DOHH2 (cell line): ENCODE measurements at regions not wholly inside any gene's neighbourhood (a gene's known extent, or its start where the extent isn't known, plus 50 kb on each side); places are given as distances from the start of the nearest gene placed in this dataset.

Experiments used
- H3F3A ChIP-seq: fragments of 200-600 bp; sonication (generic), shearing (Covaris generic); 2 replicates; pipeline ENCODE4 v1.6.0; 2016; ENCODE audit warnings: antibody characterized with exemption, mild to moderate bottlenecking; ENCODE audit not compliant: control insufficient read depth, insufficient read depth
- H3K27ac ChIP-seq: fragments of 200-600 bp; sonication (generic); 2 replicates; pipeline ENCODE4 v1.5.1; 2014; ENCODE audit warnings: low read depth, mild to moderate bottlenecking, low read length, moderate library complexity
- H3K27me3 ChIP-seq: fragments of 200-600 bp; sonication (generic); 2 replicates; pipeline ENCODE4 v1.6.1; 2014; ENCODE audit warnings: mild to moderate bottlenecking, low read length, mixed read lengths; ENCODE audit not compliant: control insufficient read depth
- H3K36me3 ChIP-seq: fragments of 200-600 bp; sonication (generic); 2 replicates; pipeline ENCODE4 v1.6.1; 2014; ENCODE audit warnings: mild to moderate bottlenecking, low read length, moderate library complexity, mixed read lengths; ENCODE audit not compliant: control insufficient read depth
- H3K4me1 ChIP-seq: fragments of 200-600 bp; sonication (generic); 2 replicates; pipeline ENCODE4 v1.6.1; 2014; ENCODE audit warnings: mild to moderate bottlenecking, low read length, mixed read lengths; ENCODE audit not compliant: control insufficient read depth
- H3K4me2 ChIP-seq: fragments of 200-600 bp; sonication (generic); 2 replicates; pipeline ENCODE4 v1.6.0; 2014; ENCODE audit warnings: mild to moderate bottlenecking, low read length, moderate library complexity
- H3K4me3 ChIP-seq: fragments of 200-600 bp; sonication (generic); 2 replicates; pipeline ENCODE4 v1.5.1; 2014; ENCODE audit warnings: mild to moderate bottlenecking, low read length, mixed read lengths
- H3K79me2 ChIP-seq: fragments of 200-600 bp; sonication (generic); 2 replicates; pipeline ENCODE4 v1.6.1; 2014; ENCODE audit warnings: mild to moderate bottlenecking, low read length, mixed read lengths; ENCODE audit not compliant: control insufficient read depth
- H3K9me2 ChIP-seq: fragments of 200-600 bp; sonication (generic); replicated peaks from 2 replicates; pipeline ENCODE4 v1.6.1; 2014; ENCODE audit warnings: mild to moderate bottlenecking, low read length, mixed read lengths; ENCODE audit not compliant: control insufficient read depth
- H3K9me3 ChIP-seq: fragments of 200-600 bp; sonication (generic); 2 replicates; pipeline ENCODE4 v1.6.1; 2014; ENCODE audit warnings: antibody characterized with exemption, low read length, mixed read lengths; ENCODE audit not compliant: control insufficient read depth, insufficient read depth
- H4K20me1 ChIP-seq: fragments of 200-600 bp; sonication (generic); 2 replicates; pipeline ENCODE4 v1.6.0; 2014; ENCODE audit warnings: low read depth, mild to moderate bottlenecking, antibody characterized with exemption, low read length, moderate library complexity; ENCODE audit not compliant: control insufficient read depth, insufficient read depth
- EZH2phosphoT487 ChIP-seq: fragments of 200-600 bp; sonication (generic); IDR thresholded peaks from 2 replicates; pipeline ENCODE4 v1.6.1; 2017; ENCODE audit warnings: borderline replicate concordance, mild to moderate bottlenecking, antibody characterized with exemption, low read length, moderate library complexity, mixed read lengths
- TF ChIP-seq, protein P1 (sequence below): fragments of 200-600 bp; sonication (generic); IDR thresholded peaks from one replicate; pipeline ENCODE4 v1.5.1; 2014; ENCODE audit warnings: antibody characterized with exemption, mild to moderate bottlenecking, low read depth, low read length; ENCODE audit not compliant: poor library complexity, severe bottlenecking

DNA sequence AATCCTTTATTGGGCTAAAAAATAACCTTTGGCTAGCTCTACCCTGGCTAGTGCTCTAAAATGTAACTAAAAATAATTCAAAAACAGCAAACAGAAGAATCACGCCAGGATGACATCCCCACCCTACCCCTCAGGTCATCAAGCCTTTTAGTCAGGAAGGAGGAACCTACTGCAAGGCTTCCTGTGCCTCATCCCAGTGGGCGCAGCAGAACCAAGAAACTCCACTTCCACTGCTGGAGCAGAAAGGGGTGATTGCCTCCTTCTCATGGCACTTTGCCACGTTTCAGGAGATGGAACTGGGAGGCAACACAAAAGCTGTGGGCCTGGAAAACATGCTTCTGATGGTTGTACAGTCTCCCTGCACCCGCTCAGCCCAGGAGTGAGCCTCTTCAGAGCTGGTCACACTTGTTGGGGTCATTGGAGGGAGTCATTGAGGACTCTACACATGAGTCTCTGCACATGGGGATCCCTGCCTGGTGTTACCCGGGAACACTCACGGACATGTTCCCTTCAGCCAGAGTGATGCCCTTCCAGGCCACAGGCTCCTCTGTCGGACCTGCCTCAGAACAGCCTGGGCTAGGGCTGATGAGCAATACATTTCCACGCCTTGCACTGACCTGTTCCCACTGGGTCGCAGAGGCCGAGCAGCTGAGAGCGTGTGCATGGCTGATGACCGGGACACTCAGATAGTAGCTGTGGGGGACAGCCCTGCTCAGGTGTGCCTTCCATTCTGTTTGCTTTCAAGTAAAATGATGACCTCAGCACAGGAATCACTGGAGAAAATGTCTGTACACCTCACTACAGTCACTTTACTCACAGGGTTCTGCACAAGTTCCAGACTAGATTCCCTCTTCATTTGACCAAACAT, 355.3 kb downstream of the FGFR2 start:
- Histone ChIP-seq H3K4me1 (no peaks in the 10 kb centered on the region), H3K27ac (no peak overlapping the region), H3F3A (no peaks in the 10 kb centered on the region), H3K4me2 (no peak overlapping the region), H3K79me2 (no peaks in the 10 kb centered on the region), H3K9me2 (no peaks in the 10 kb centered on the region), H4K20me1 (no peaks in the 10 kb centered on the region), H3K4me3 (no peak overlapping the region), H3K27me3 (no peaks in the 10 kb centered on the region), H3K9me3 (no peaks in the 10 kb centered on the region), H3K36me3 (no peaks in the 10 kb centered on the region)
- TF ChIP-seq, protein P1, sequence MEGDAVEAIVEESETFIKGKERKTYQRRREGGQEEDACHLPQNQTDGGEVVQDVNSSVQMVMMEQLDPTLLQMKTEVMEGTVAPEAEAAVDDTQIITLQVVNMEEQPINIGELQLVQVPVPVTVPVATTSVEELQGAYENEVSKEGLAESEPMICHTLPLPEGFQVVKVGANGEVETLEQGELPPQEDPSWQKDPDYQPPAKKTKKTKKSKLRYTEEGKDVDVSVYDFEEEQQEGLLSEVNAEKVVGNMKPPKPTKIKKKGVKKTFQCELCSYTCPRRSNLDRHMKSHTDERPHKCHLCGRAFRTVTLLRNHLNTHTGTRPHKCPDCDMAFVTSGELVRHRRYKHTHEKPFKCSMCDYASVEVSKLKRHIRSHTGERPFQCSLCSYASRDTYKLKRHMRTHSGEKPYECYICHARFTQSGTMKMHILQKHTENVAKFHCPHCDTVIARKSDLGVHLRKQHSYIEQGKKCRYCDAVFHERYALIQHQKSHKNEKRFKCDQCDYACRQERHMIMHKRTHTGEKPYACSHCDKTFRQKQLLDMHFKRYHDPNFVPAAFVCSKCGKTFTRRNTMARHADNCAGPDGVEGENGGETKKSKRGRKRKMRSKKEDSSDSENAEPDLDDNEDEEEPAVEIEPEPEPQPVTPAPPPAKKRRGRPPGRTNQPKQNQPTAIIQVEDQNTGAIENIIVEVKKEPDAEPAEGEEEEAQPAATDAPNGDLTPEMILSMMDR: no peak
- no peak for TF ChIP-seq EZH2phosphoT487

DNA sequence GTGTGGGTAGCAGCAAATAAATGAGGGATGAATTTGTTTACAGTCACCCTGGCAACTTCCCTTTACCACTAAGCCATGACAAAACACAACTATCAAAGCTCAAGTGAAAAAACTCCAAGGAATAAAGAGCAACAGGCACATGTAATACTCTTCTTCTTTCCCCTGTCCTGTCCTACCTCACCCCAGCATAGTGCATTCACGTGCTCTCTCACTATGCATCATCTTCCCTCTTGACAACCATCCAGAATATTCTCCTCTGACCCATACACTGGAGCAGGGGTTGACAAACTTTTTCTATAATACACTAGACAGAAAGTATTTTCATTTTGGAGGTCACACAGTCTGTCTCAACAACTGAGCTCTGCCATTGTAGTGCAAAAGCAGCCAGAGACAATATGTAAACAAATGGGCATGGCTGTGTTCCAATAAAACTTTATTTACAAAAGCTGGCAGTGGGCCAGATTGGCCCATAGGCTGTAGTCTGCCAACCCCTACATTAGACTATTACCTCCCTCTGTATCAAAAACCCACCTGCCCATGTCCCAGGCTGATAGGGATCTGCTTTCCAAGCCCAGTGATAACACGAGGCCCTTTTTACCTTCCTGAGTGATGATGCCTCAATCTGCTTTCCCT, 354.5 kb downstream of the FGFR2 start:
- Histone ChIP-seq H3K9me3 (no peaks in the 10 kb centered on the region), H3K27ac (no peak overlapping the region), H3K4me3 (no peak overlapping the region), H3K4me1 (no peaks in the 10 kb centered on the region), H3K4me2 (no peak overlapping the region), H3F3A (no peaks in the 10 kb centered on the region), H3K27me3 (no peaks in the 10 kb centered on the region), H4K20me1 (no peaks in the 10 kb centered on the region), H3K79me2 (no peaks in the 10 kb centered on the region), H3K36me3 (no peaks in the 10 kb centered on the region), H3K9me2 (no peaks in the 10 kb centered on the region)
- TF ChIP-seq, protein P1: no peak
- TF ChIP-seq EZH2phosphoT487: no peak

DNA sequence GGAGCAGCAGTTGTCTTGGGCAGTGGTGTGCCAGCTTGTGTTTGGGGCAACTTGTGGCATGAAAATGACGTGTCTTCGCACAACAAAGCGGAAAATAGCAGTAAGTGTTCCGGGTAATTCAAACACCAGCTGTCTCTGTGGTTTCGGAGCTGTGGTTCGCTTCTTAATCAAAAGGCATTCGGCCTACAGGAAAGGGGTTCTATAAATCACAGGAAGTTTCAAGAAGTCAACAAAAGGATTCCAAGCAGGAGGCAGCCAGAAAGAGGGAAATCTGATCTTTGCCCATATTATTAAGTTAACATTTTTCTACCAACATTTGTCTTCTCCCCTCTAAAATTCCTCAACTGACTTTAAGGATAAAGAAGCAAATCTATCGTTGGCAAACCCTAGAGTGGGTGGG, 353.4 kb downstream of the FGFR2 start:
- Histone ChIP-seq H3K27me3 (no peaks in the 10 kb centered on the region), H3K36me3 (no peaks in the 10 kb centered on the region), H3K79me2 (no peaks in the 10 kb centered on the region), H3K9me3 (no peaks in the 10 kb centered on the region), H3K4me3 (no peak overlapping the region), H4K20me1 (no peaks in the 10 kb centered on the region), H3F3A (no peaks in the 10 kb centered on the region), H3K4me1 (no peaks in the 10 kb centered on the region), H3K9me2 (no peaks in the 10 kb centered on the region), H3K4me2 (no peak overlapping the region), H3K27ac (no peak overlapping the region)
- TF ChIP-seq, protein P1: no peak
- no peak for TF ChIP-seq EZH2phosphoT487
